HL-60 (cell line): ENCODE measurements at regions not wholly inside any gene's neighbourhood (a gene's known extent, or its start where the extent isn't known, plus 50 kb on each side); places are given as distances from the start of the nearest gene placed in this dataset.

Experiments used
- GABPA ChIP-seq: IDR thresholded peaks from 2 replicates; pipeline ENCODE4 v1.6.1; 2012; ENCODE audit warnings: low read depth
- POLR2AphosphoS5 ChIP-seq: IDR thresholded peaks from 2 replicates; pipeline ENCODE4 v1.6.1; 2012; ENCODE audit warnings: low read depth
- TF ChIP-seq, protein P1 (sequence below): IDR thresholded peaks from one replicate; pipeline ENCODE4 v1.5.1; 2011; ENCODE audit warnings: low read length, control low read depth, inconsistent platforms; ENCODE audit not compliant: insufficient read depth

DNA sequence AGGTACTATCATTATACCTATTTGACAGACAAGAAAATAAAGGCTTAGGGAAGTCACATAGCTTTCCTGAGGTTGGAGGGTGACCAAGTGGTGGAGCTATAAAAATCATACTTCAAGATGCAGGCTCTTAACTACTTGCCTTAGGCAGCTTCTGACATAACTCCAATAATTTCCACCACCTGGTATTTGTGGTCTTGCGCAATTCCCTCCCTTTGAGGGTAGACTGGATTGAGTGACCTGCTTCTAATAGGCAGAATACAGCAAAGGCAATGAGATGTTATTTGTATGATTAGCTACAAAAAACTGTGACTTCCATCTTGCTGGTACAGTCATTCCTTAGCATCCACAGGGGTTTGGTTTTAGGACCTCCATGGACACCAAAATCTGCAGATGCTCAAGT, 385.5 kb downstream of the TMEM114 start:
- TF ChIP-seq, protein P1, sequence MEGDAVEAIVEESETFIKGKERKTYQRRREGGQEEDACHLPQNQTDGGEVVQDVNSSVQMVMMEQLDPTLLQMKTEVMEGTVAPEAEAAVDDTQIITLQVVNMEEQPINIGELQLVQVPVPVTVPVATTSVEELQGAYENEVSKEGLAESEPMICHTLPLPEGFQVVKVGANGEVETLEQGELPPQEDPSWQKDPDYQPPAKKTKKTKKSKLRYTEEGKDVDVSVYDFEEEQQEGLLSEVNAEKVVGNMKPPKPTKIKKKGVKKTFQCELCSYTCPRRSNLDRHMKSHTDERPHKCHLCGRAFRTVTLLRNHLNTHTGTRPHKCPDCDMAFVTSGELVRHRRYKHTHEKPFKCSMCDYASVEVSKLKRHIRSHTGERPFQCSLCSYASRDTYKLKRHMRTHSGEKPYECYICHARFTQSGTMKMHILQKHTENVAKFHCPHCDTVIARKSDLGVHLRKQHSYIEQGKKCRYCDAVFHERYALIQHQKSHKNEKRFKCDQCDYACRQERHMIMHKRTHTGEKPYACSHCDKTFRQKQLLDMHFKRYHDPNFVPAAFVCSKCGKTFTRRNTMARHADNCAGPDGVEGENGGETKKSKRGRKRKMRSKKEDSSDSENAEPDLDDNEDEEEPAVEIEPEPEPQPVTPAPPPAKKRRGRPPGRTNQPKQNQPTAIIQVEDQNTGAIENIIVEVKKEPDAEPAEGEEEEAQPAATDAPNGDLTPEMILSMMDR, result no peak
- TF ChIP-seq POLR2AphosphoS5 (no peak), GABPA (no peak)
